H1 (cell line): ENCODE measurements at regions not wholly inside any gene's neighbourhood (a gene's known extent, or its start where the extent isn't known, plus 50 kb on each side); places are given as distances from the start of the nearest gene placed in this dataset.
"Not testable (repeated sequence)": the region's sequence is repeated elsewhere in the genome, so short reads cannot be mapped to it uniquely, and the experiment has no call there.

Experiments used
- ATF2 ChIP-seq: IDR thresholded peaks from 2 replicates; pipeline ENCODE4 v1.6.1; 2012; ENCODE audit warnings: low read length, inconsistent platforms
- BACH1 ChIP-seq: IDR thresholded peaks from 2 replicates; pipeline ENCODE4 v1.6.1; 2012; ENCODE audit warnings: low read length, improper control_type of control experiment
- CEBPB ChIP-seq: IDR thresholded peaks from 2 replicates; pipeline ENCODE4 v1.6.1; 2012; ENCODE audit warnings: low read depth, low read length
- CHD7 ChIP-seq: fragments of 300-600 bp; sonication (generic); IDR thresholded peaks from 2 replicates; pipeline ENCODE4 v1.7.1; 2012; ENCODE audit warnings: low read length, moderate library complexity, mild to moderate bottlenecking, inconsistent platforms; ENCODE audit not compliant: insufficient replicate concordance
- CREB1 ChIP-seq: IDR thresholded peaks from 2 replicates; pipeline ENCODE4 v1.6.1; 2012; ENCODE audit warnings: inconsistent platforms
- EP300 ChIP-seq, 2 experiments: IDR thresholded peaks; 1 replicate in 1 of 2; 2 replicates in 1 of 2; pipeline ENCODE4 v1.6.1; 2011 to 2012; ENCODE audit warnings: low read depth in 2 of 2, low read length in 2 of 2, mild to moderate bottlenecking in 2 of 2, borderline replicate concordance in 1 of 2, inconsistent platforms in 1 of 2, moderate library complexity in 1 of 2
- POLR2A ChIP-seq, 2 experiments: IDR thresholded peaks; 1 replicate in 1 of 2; 2 replicates in 1 of 2; pipeline ENCODE4 v1.6.1; 2011; ENCODE audit warnings: low read depth in 2 of 2, low read length in 2 of 2, mild to moderate bottlenecking in 2 of 2; ENCODE audit errors: control extremely low read depth in 1 of 2
- SP2 ChIP-seq: IDR thresholded peaks from 2 replicates; pipeline ENCODE4 v1.6.1; 2012; ENCODE audit warnings: mild to moderate bottlenecking, low read length, inconsistent platforms
- TAF1 ChIP-seq: IDR thresholded peaks from 2 replicates; pipeline ENCODE4 v1.6.1; 2011; ENCODE audit warnings: mild to moderate bottlenecking, low read depth, low read length
- TCF12 ChIP-seq: IDR thresholded peaks from 2 replicates; pipeline ENCODE4 v1.6.1; 2011; ENCODE audit warnings: low read depth, mild to moderate bottlenecking, low read length

GRCh38 chr21:8406331-8406730 lies 2115.1 kb upstream of the TPTE start:
- TF ChIP-seq POLR2A (IDR thresholded peaks at IDR 0.05; ENCODE audit: control extremely low read depth in 1 of 2, low read depth in 2 of 2, low read length in 2 of 2); TAF1; TCF12; CREB1; BACH1; SP2; ATF2; CHD7; EP300 (IDR thresholded peaks at IDR 0.05; ENCODE audit: borderline replicate concordance in 1 of 2, low read depth in 2 of 2, low read length in 2 of 2); CEBPB: not testable (repeated sequence)
